ENCODE measurements at regions not wholly inside any gene's neighbourhood (a gene's known extent, or its start where the extent isn't known, plus 50 kb on each side); places are given as distances from the start of the nearest gene placed in this dataset.

DNA sequence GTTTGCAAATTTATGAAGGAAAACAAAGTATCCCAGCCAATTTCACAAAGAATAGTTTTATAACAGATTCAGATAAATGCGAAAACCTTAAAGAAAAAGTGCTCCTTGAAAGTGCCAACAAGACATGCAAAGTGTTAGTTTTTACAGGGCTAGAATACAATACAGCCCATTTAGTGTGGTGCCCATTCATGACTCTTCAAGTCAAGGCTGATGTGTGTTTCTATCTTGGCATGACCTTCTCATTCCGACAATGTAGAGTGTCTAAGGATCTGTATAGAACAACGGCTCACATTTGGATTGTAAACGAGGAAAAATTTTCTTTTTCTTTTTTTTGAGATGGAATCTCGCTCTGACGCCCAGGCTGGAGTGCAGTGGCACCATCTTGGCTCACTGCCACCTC is 205.2 kb upstream of the SEMA6A start:
- no peak for TF ChIP-seq CTCF (IDR thresholded peaks at IDR 0.05; ENCODE audit: low read depth, low read length, poor library complexity, severe bottlenecking)
- TF ChIP-seq EZH2phosphoT487 (IDR thresholded peaks at IDR 0.05; ENCODE audit: borderline replicate concordance, low read length): no peak
